A673 (cell line): ENCODE measurements at regions not wholly inside any gene's neighbourhood (a gene's known extent, or its start where the extent isn't known, plus 50 kb on each side); places are given as distances from the start of the nearest gene placed in this dataset.

Experiments
- BruUV-seq: library from RNA; stranded (reverse); fragments of 400-500 nt; replicated peaks from 2 replicates; lab custom pipeline; 2021; lab: Mats Ljungman, UMichigan
- CTCF ChIA-PET: fragments of 300-600 bp; sonication (Branson Sonifier 250); formaldehyde crosslinking; loops from one replicate; lab custom pipeline; 2022; ENCODE audit warnings: antibody characterized with exemption; lab: Charles Lee
- POLR2A ChIA-PET: fragments of 300-600 bp; sonication (Branson Sonifier 250); formaldehyde crosslinking; loops from one replicate; lab custom pipeline; 2022; ENCODE audit warnings: antibody characterized with exemption; ENCODE audit not compliant: low non-redundant PET; lab: Charles Lee
- DNase-seq: peaks from one replicate; pipeline ENCODE4 v3.0.0-alpha.2; 2015; ENCODE audit warnings: low spot score
- H3K27ac ChIP-seq: fragments of 200-600 bp; sonication (generic); 2 replicates; pipeline ENCODE4 v1.5.1; 2016; ENCODE audit warnings: mixed run types, low read depth, mild to moderate bottlenecking, mixed read lengths, antibody characterized with exemption, low read length; ENCODE audit not compliant: poor library complexity, severe bottlenecking
- H3K27me3 ChIP-seq: fragments of 200-600 bp; sonication (generic); replicated peaks from 2 replicates; pipeline ENCODE4 v1.6.1; 2017; ENCODE audit warnings: mixed run types, low read depth, mild to moderate bottlenecking, mixed read lengths, antibody characterized with exemption, low read length; ENCODE audit not compliant: insufficient read depth, poor library complexity
- H3K36me3 ChIP-seq: fragments of 200-600 bp; sonication (generic); 2 replicates; pipeline ENCODE4 v1.6.1; 2016; ENCODE audit warnings: mixed run types, mild to moderate bottlenecking, mixed read lengths, antibody characterized with exemption, low read length; ENCODE audit not compliant: insufficient read depth, poor library complexity, severe bottlenecking
- H3K4me1 ChIP-seq: fragments of 200-600 bp; sonication (generic); 2 replicates; pipeline ENCODE4 v1.6.1; 2017; ENCODE audit warnings: mixed run types, mild to moderate bottlenecking, mixed read lengths, antibody characterized with exemption, low read length; ENCODE audit not compliant: insufficient read depth, poor library complexity, severe bottlenecking
- H3K4me3 ChIP-seq: fragments of 200-600 bp; sonication (generic); 2 replicates; pipeline ENCODE4 v1.5.1; 2016; ENCODE audit warnings: low read depth, mixed run types, mild to moderate bottlenecking, mixed read lengths, low read length; ENCODE audit not compliant: poor library complexity, severe bottlenecking
- H3K9me3 ChIP-seq: fragments of 200-600 bp; sonication (generic); 2 replicates; pipeline ENCODE4 v1.6.1; 2016; ENCODE audit warnings: mixed run types, low read depth, mild to moderate bottlenecking, mixed read lengths, antibody characterized with exemption, low read length; ENCODE audit not compliant: poor library complexity, severe bottlenecking
- EZH2 ChIP-seq: fragments of 200-600 bp; sonication (generic); IDR thresholded peaks from 2 replicates; pipeline ENCODE4 v1.6.1; 2017; ENCODE audit warnings: borderline replicate concordance, low read depth, mild to moderate bottlenecking, mixed read lengths, antibody characterized with exemption, low read length; ENCODE audit not compliant: poor library complexity, severe bottlenecking
- intact Hi-C: fragments of 100-400 bp; cut with micrococcal nuclease; formaldehyde crosslinking; loops from one replicate; pipeline ENCODE4 v1.10.0; 2022; ENCODE audit not compliant: unreplicated experiment
- TF ChIP-seq, protein P1 (sequence below): fragments of 300-800, 200-600 bp; sonication (generic); conservative IDR thresholded peaks from 2 replicates; pipeline ENCODE4 v1.5.1; 2017; ENCODE audit warnings: low read depth, mild to moderate bottlenecking, antibody characterized with exemption, low read length, moderate library complexity, mixed read lengths

DNA sequence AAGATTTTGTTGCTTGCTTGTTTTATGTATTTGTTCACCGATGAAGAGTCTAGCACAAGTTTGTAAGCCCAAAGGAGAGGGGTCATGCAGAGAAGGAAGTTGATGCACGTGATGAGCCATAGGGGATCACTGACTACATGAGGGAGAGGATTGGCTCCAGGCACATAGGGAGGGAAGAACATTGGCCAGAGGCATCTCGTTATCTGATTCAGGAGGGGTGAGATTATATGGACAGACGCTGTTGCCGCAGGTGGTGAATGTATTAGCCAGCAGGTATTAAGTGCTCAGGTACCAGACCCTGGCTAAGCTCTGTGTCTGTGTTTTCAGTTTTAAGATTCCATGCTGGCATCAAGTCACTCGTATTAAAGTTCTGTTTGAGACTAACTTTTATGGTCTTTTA lies 91.8 kb upstream of the CHST9 start:
- POLR2A ChIA-PET = no interaction called here

DNA sequence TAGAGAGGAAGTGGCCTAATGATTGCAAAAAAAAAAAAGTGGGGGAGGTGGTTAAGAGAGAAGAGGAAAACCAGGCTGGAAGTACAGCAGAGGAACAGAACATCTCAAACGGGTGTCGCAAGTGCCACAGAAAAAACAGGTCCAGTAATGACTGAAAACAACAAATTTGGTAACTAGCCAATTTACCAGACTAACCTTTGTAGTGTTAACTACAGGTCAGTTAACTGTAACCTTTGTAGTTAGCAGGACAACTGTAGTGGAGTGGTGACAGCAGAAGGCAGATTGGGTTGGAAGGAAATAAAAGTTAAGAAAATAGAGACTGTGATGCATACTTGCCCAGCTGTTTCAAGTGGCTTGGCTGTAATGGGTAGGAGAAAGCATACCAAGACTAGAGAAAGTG lies 91.4 kb upstream of the CHST9 start:
- intact Hi-C loops = no loop called here
- no peaks in the 10 kb centered on the region for H3K4me1 ChIP-seq
- DNase-seq = no peak
- POLR2A ChIA-PET = no interaction called here
- H3K9me3 ChIP-seq = no peaks in the 10 kb centered on the region
- no peak overlapping the region for H3K4me3 ChIP-seq
- H3K27ac ChIP-seq = no peak overlapping the region
- no peaks in the 10 kb centered on the region for H3K36me3 ChIP-seq
- CTCF ChIA-PET = no interaction called here
- H3K27me3 ChIP-seq = no peaks in the 10 kb centered on the region
- TF ChIP-seq EZH2 = no peak
- TF ChIP-seq, protein P1, sequence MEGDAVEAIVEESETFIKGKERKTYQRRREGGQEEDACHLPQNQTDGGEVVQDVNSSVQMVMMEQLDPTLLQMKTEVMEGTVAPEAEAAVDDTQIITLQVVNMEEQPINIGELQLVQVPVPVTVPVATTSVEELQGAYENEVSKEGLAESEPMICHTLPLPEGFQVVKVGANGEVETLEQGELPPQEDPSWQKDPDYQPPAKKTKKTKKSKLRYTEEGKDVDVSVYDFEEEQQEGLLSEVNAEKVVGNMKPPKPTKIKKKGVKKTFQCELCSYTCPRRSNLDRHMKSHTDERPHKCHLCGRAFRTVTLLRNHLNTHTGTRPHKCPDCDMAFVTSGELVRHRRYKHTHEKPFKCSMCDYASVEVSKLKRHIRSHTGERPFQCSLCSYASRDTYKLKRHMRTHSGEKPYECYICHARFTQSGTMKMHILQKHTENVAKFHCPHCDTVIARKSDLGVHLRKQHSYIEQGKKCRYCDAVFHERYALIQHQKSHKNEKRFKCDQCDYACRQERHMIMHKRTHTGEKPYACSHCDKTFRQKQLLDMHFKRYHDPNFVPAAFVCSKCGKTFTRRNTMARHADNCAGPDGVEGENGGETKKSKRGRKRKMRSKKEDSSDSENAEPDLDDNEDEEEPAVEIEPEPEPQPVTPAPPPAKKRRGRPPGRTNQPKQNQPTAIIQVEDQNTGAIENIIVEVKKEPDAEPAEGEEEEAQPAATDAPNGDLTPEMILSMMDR = no peak
- no TSS peak for BruUV-seq

More for the DNA sequence above, 91.8 kb upstream of the CHST9 start:
- Histone ChIP-seq H3K4me3 (no peak overlapping the region), H3K9me3 (no peaks in the 10 kb centered on the region), H3K36me3 (no peaks in the 10 kb centered on the region), H3K4me1 (no peaks in the 10 kb centered on the region), H3K27ac (no peak overlapping the region), H3K27me3 (no peaks in the 10 kb centered on the region)
- no TSS peak for BruUV-seq
- TF ChIP-seq EZH2 = no peak
- TF ChIP-seq, protein P1 = no peak
- CTCF ChIA-PET = no interaction called here
- no peak for DNase-seq
- intact Hi-C loops = no loop called here

DNA sequence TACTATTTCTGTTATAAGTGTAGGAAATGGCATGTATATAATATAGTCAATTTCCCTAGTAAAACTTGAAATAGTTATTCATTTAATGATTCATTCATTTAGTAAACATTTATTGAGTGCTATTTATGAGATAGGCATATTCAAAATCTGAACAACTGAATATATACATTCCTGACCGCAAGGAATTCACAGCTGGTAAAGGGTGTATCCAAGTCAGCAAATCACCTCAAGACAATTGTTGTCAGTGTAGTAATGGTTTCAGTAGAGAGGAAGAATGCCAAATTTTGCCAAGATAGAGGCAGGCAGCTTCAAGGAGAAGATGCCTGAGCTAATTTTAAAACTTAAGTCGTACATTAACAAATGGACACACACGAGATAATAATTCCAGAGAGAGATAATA lies 89.8 kb upstream of the CHST9 start:
- DNase-seq = no peak
- Histone ChIP-seq H3K4me3 (no peak overlapping the region), H3K27ac (no peak overlapping the region), H3K9me3 (peaks cover under 1% of the 10 kb centered on the region), H3K27me3 (no peaks in the 10 kb centered on the region), H3K4me1 (no peaks in the 10 kb centered on the region), H3K36me3 (no peaks in the 10 kb centered on the region)
- ChIA-PET POLR2A (no interaction called here), CTCF (no interaction called here)
- TF ChIP-seq, protein P1 = no peak
- TF ChIP-seq EZH2 = no peak
- no TSS peak for BruUV-seq
- intact Hi-C loops = no loop called here
